ENCODE measurements at regions not wholly inside any gene's neighbourhood (a gene's known extent, or its start where the extent isn't known, plus 50 kb on each side); places are given as distances from the start of the nearest gene placed in this dataset.

DNA sequence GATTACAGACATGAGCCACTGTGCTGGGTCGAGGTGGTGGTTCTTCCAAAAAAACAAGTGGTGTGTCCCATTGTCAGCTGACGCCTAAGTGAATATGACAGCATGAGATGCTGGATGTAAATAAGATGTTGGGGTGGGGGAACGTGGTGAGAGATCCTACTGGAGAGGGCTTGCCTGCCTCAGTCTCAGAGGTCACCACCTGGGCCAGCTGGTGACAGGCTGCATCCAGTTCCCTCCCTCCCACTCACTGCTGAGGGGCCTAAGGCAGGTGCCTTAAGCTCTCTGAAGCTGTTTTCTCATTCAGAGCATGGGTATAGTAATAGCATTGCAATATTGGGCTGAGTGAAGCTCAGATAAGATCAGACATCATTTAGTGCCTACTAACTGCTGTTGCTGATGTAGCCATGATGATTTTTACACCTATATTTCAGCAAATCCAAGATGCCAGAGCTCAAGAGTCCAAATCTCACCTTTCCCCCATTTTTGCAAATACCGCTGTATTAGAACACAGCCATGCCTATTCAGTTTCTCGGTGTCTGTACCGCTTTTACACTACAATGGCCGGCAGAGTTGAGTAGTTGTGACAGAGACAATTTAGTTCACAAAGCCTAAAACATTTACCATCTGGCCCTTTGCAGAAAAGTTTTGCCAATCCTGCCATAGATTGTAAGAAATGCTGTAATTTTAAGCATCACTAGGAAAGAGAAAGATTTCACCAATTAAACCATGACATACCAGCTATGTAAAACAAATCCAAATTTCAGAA is 171.3 kb downstream of the ANKRD60 start:
- intact Hi-C loops (cut with micrococcal nuclease) = no loop called here
- Histone ChIP-seq H3K27ac (ENCODE audit: low read depth, low read length) (no peak overlapping the region), H3K4me2 (ENCODE audit: low read length) (no peak overlapping the region), H4K20me1 (ENCODE audit: insufficient read depth) (no peaks in the 10 kb centered on the region), H3K9ac (ENCODE audit: low read length) (no peak overlapping the region), H2AFZ (ENCODE audit: low read depth, low read length, poor library complexity, severe bottlenecking) (no peak overlapping the region), H3K79me2 (ENCODE audit: insufficient read depth, low read length) (no peaks in the 10 kb centered on the region), H3K9me2 (ENCODE audit: insufficient read depth) (no peaks in the 10 kb centered on the region), H3K4me1 (ENCODE audit: control insufficient read depth in 1 of 2, insufficient read depth in 2 of 2, low read length in 2 of 2) (no peaks in the 10 kb centered on the region), H3K36me3 (ENCODE audit: control insufficient read depth in 1 of 2, insufficient read depth in 2 of 2, low read length in 2 of 2) (no peaks in the 10 kb centered on the region), H3K27me3 (ENCODE audit: insufficient read depth, low read length) (peaks cover 22% of the 10 kb centered on the region), H3K9me3 (ENCODE audit: control insufficient read depth in 1 of 2, insufficient read depth in 1 of 2, low read depth in 1 of 2, low read length in 2 of 2) (no peaks in the 10 kb centered on the region), H3K4me3 (replicated peaks in 1 of 2; ENCODE audit: low read depth in 1 of 2, low read length in 2 of 2) (no peak overlapping the region)
- ChIA-PET RAD21 (ENCODE audit: low non-redundant PET in 1 of 2, low total read pairs in 2 of 2, uncharacterized antibody in 2 of 2, unreplicated experiment in 2 of 2) (no interaction called here), POLR2A (no interaction called here), CTCF (no interaction called here)
- no peak for TF ChIP-seq SP1 (IDR thresholded peaks at IDR 0.05; ENCODE audit: low read depth)
- TF ChIP-seq, protein P1, sequence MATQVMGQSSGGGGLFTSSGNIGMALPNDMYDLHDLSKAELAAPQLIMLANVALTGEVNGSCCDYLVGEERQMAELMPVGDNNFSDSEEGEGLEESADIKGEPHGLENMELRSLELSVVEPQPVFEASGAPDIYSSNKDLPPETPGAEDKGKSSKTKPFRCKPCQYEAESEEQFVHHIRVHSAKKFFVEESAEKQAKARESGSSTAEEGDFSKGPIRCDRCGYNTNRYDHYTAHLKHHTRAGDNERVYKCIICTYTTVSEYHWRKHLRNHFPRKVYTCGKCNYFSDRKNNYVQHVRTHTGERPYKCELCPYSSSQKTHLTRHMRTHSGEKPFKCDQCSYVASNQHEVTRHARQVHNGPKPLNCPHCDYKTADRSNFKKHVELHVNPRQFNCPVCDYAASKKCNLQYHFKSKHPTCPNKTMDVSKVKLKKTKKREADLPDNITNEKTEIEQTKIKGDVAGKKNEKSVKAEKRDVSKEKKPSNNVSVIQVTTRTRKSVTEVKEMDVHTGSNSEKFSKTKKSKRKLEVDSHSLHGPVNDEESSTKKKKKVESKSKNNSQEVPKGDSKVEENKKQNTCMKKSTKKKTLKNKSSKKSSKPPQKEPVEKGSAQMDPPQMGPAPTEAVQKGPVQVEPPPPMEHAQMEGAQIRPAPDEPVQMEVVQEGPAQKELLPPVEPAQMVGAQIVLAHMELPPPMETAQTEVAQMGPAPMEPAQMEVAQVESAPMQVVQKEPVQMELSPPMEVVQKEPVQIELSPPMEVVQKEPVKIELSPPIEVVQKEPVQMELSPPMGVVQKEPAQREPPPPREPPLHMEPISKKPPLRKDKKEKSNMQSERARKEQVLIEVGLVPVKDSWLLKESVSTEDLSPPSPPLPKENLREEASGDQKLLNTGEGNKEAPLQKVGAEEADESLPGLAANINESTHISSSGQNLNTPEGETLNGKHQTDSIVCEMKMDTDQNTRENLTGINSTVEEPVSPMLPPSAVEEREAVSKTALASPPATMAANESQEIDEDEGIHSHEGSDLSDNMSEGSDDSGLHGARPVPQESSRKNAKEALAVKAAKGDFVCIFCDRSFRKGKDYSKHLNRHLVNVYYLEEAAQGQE (IDR thresholded peaks at IDR 0.05; ENCODE audit: low read depth) = no peak
- no peak for TF ChIP-seq SRF (IDR thresholded peaks at IDR 0.05; ENCODE audit: low read depth)
- no peak for TF ChIP-seq ATF3 (IDR thresholded peaks at IDR 0.05)
- TF ChIP-seq MAX (IDR thresholded peaks at IDR 0.05) = no peak
- TF ChIP-seq TCF7L2 (IDR thresholded peaks at IDR 0.05; ENCODE audit: borderline replicate concordance, extremely low read depth, insufficient read depth, insufficient read length) = no peak
- no peak for TF ChIP-seq EGR1 (IDR thresholded peaks at IDR 0.05; ENCODE audit: low read depth)
- no peak for TF ChIP-seq POLR2AphosphoS5 (IDR thresholded peaks at IDR 0.05; ENCODE audit: low read depth, low read length)
- TF ChIP-seq CEBPB (IDR thresholded peaks at IDR 0.05; ENCODE audit: low read depth) = no peak
- TF ChIP-seq RAD21 (IDR thresholded peaks at IDR 0.05; ENCODE audit: low read depth) = no peak
- TF ChIP-seq, protein P2, sequence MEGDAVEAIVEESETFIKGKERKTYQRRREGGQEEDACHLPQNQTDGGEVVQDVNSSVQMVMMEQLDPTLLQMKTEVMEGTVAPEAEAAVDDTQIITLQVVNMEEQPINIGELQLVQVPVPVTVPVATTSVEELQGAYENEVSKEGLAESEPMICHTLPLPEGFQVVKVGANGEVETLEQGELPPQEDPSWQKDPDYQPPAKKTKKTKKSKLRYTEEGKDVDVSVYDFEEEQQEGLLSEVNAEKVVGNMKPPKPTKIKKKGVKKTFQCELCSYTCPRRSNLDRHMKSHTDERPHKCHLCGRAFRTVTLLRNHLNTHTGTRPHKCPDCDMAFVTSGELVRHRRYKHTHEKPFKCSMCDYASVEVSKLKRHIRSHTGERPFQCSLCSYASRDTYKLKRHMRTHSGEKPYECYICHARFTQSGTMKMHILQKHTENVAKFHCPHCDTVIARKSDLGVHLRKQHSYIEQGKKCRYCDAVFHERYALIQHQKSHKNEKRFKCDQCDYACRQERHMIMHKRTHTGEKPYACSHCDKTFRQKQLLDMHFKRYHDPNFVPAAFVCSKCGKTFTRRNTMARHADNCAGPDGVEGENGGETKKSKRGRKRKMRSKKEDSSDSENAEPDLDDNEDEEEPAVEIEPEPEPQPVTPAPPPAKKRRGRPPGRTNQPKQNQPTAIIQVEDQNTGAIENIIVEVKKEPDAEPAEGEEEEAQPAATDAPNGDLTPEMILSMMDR (IDR thresholded peaks at IDR 0.05 in 2 of 3, conservative IDR thresholded peaks at IDR 0.05 in 1 of 3; ENCODE audit: borderline replicate concordance in 1 of 3, insufficient read depth in 1 of 3, low read depth in 2 of 3, low read length in 2 of 3) = no peak
- TF ChIP-seq, protein P3, sequence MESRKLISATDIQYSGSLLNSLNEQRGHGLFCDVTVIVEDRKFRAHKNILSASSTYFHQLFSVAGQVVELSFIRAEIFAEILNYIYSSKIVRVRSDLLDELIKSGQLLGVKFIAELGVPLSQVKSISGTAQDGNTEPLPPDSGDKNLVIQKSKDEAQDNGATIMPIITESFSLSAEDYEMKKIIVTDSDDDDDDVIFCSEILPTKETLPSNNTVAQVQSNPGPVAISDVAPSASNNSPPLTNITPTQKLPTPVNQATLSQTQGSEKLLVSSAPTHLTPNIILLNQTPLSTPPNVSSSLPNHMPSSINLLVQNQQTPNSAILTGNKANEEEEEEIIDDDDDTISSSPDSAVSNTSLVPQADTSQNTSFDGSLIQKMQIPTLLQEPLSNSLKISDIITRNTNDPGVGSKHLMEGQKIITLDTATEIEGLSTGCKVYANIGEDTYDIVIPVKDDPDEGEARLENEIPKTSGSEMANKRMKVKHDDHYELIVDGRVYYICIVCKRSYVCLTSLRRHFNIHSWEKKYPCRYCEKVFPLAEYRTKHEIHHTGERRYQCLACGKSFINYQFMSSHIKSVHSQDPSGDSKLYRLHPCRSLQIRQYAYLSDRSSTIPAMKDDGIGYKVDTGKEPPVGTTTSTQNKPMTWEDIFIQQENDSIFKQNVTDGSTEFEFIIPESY (IDR thresholded peaks at IDR 0.05; ENCODE audit: extremely low read depth, insufficient replicate concordance, low read length) = no peak
- no peak for TF ChIP-seq EZH2phosphoT487 (IDR thresholded peaks at IDR 0.05; ENCODE audit: borderline replicate concordance)
- ATAC-seq (no peak), DNase-seq (ENCODE audit: low read depth, low spot score) (no peak)
- no TSS peak for BruUV-seq (replicated peaks)

Measured in HCT116 (cell line).